ENCODE measurements at regions not wholly inside any gene's neighbourhood (a gene's known extent, or its start where the extent isn't known, plus 50 kb on each side); places are given as distances from the start of the nearest gene placed in this dataset.

DNA sequence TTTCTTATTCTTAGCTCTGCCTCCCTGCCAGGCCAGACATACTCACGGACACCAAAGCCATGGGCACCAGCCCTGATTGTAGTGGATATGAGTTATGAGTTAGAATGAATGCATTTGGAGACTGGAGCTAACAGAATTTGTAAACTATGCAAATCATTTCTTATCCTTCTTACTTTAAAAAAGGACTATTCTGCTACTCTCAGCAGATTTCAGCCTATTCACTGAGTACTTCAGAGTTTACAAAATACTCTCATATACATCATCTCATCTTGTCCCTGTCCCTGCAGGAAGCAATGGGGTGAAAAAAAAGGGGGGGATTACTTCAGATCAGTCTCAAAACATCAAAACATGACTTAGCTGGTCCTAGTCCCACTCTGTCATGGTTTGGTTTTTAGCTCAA is 541.4 kb upstream of the PLXNA2 start:
- no peak for TF ChIP-seq POLR2A (IDR thresholded peaks at IDR 0.05; ENCODE audit: low read depth, low read length)
- TF ChIP-seq POU2F2 (IDR thresholded peaks at IDR 0.05; ENCODE audit: low read depth, low read length) = no peak
- TF ChIP-seq POLR2AphosphoS5 (IDR thresholded peaks at IDR 0.05; ENCODE audit: low read depth, low read length) = no peak
- TF ChIP-seq SPI1 (IDR thresholded peaks at IDR 0.05; ENCODE audit: low read depth, low read length) = no peak
- TF ChIP-seq PAX5 (IDR thresholded peaks at IDR 0.05; ENCODE audit: insufficient read depth, low read length, severe bottlenecking) = no peak
- no peak for TF ChIP-seq TAF1 (IDR thresholded peaks at IDR 0.05; ENCODE audit: low read depth, low read length)
- FAIRE-seq (no peak), DNase-seq (ENCODE audit: insufficient read length, low spot score) (no peak)

DNA sequence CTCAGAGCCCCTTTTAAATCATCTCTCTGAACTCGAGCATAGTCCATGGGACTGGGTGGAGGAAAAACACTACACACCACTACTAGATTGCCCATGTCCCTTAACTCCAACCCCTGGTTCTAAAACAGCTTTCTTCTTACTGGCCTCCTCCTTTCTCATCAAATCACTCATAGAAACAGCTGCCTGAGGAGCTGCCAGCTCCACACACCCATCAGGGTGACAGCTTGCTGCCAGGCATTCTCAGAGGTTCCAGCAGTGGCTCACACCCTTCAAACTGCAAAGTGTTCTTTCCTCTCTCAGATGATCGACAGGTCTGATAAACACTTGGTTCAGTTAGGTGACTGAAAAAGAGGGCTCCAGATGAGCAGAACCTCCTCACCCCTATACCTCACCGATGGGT is 543.0 kb upstream of the PLXNA2 start:
- DNase-seq (ENCODE audit: insufficient read length, low spot score) (no peak), FAIRE-seq (no peak)
- TF ChIP-seq POU2F2 (IDR thresholded peaks at IDR 0.05; ENCODE audit: low read depth, low read length) (no peak), TAF1 (IDR thresholded peaks at IDR 0.05; ENCODE audit: low read depth, low read length) (no peak), SPI1 (IDR thresholded peaks at IDR 0.05; ENCODE audit: low read depth, low read length) (no peak), PAX5 (IDR thresholded peaks at IDR 0.05; ENCODE audit: insufficient read depth, low read length, severe bottlenecking) (no peak), POLR2A (IDR thresholded peaks at IDR 0.05; ENCODE audit: low read depth, low read length) (no peak), POLR2AphosphoS5 (IDR thresholded peaks at IDR 0.05; ENCODE audit: low read depth, low read length) (no peak)

DNA sequence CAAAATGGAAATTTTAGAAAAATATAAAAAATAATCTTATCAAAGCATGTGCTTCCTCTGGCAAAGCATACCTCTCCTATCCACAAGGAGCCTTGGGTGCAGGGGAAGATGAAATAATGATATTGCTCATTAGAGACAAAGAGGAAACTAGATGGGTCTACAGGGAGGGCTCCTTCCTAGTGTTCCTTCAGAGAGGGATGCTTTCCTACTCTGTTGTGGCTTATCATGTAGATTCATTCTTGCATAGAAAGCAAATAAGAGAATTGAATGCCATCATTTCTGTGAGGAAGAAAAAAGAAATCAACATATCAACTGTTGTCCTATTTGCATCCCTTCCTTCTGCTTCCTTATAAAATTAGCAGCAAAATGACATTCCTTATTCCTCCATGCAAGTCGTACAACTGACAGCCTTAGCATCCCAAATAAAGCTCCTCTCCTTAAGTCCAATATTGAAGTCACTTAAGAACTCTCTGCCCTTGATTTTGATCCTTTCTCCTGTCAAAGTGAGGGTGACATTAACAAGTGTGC is 543.9 kb upstream of the PLXNA2 start:
- TF ChIP-seq TAF1 (IDR thresholded peaks at IDR 0.05; ENCODE audit: low read depth, low read length) (no peak), POLR2AphosphoS5 (IDR thresholded peaks at IDR 0.05; ENCODE audit: low read depth, low read length) (no peak), SPI1 (IDR thresholded peaks at IDR 0.05; ENCODE audit: low read depth, low read length) (no peak), PAX5 (IDR thresholded peaks at IDR 0.05; ENCODE audit: insufficient read depth, low read length, severe bottlenecking) (no peak), POLR2A (IDR thresholded peaks at IDR 0.05; ENCODE audit: low read depth, low read length) (no peak)
- DNase-seq (ENCODE audit: insufficient read length, low spot score) = no peak
- FAIRE-seq = no peak

DNA sequence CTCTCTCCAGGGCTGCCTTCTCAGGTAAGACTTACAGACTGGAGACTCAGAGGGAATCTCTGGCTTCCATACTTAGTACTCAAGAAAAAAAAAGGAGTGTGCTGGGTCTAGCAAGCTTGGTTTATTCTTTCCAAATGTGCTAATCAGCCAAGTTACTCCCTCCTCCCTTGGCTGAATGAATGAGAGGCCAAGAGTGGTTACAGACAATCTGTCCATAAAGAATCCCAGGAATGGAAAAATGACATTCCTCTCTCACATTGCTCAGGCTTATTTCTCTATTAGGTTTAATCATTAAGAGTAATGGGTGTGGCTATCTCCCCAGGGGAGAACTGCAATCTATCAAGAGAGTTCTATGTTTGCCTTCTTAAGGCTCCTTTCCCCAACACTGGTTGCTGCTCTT is 547.3 kb upstream of the PLXNA2 start:
- TF ChIP-seq POLR2AphosphoS5 (IDR thresholded peaks at IDR 0.05; ENCODE audit: low read depth, low read length) (no peak), TAF1 (IDR thresholded peaks at IDR 0.05; ENCODE audit: low read depth, low read length) (no peak), PAX5 (IDR thresholded peaks at IDR 0.05; ENCODE audit: insufficient read depth, low read length, severe bottlenecking) (no peak), SPI1 (IDR thresholded peaks at IDR 0.05; ENCODE audit: low read depth, low read length) (no peak), POLR2A (IDR thresholded peaks at IDR 0.05; ENCODE audit: low read depth, low read length) (no peak), POU2F2 (IDR thresholded peaks at IDR 0.05; ENCODE audit: low read depth, low read length) (no peak)
- DNase-seq (ENCODE audit: insufficient read length, low spot score) (no peak), FAIRE-seq (no peak)

DNA sequence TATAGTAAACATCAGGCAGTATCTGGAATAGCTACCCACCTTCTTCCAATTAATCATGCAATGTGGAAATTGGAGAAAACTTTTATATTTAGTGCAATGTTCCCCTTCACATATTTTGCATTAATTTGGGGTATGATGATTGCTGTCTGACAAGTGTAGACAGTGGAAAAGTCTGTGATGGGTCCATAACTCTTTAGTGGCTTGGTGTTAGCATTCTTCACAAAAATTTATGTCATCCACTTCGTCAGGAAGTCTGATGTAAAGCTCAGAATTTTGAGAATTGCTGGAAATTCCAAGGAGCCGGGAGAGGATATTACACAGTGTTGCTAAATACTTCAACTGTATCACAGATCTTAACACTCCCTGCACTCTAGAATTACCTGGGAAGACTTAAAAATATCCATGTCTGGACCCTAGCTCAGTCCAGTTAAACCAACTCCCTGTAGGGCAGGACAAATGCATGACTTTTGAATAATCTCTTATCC is 549.7 kb upstream of the PLXNA2 start:
- TF ChIP-seq PAX5 (IDR thresholded peaks at IDR 0.05; ENCODE audit: insufficient read depth, low read length, severe bottlenecking) (no peak), POU2F2 (IDR thresholded peaks at IDR 0.05; ENCODE audit: low read depth, low read length) (no peak), POLR2A (IDR thresholded peaks at IDR 0.05; ENCODE audit: low read depth, low read length) (no peak), POLR2AphosphoS5 (IDR thresholded peaks at IDR 0.05; ENCODE audit: low read depth, low read length) (no peak), SPI1 (IDR thresholded peaks at IDR 0.05; ENCODE audit: low read depth, low read length) (no peak), TAF1 (IDR thresholded peaks at IDR 0.05; ENCODE audit: low read depth, low read length) (no peak)
- DNase-seq (ENCODE audit: insufficient read length, low spot score) (no peak), FAIRE-seq (no peak)

DNA sequence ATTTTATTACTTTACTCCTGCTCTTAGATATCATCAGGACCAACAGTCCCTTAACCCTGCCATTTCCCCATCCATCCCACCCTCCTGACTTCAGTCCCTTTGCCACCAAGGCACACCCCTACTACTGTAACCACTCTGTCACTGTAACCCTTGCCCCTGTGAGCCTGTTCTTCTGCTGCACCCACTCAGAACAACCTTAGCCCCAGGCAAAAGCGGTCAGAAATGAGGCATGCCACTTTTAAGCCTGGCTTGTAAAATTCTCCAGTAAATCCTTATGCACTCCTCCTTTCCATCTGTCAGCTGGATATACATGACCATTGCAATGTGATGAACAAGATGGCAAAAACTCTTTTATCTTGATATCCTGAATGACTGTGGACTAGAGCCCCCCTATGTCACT is 555.0 kb upstream of the PLXNA2 start:
- TF ChIP-seq POLR2A (IDR thresholded peaks at IDR 0.05; ENCODE audit: low read depth, low read length) (no peak), PAX5 (IDR thresholded peaks at IDR 0.05; ENCODE audit: insufficient read depth, low read length, severe bottlenecking) (no peak), POLR2AphosphoS5 (IDR thresholded peaks at IDR 0.05; ENCODE audit: low read depth, low read length) (no peak), SPI1 (IDR thresholded peaks at IDR 0.05; ENCODE audit: low read depth, low read length) (no peak), TAF1 (IDR thresholded peaks at IDR 0.05; ENCODE audit: low read depth, low read length) (no peak), POU2F2 (IDR thresholded peaks at IDR 0.05; ENCODE audit: low read depth, low read length) (no peak)
- DNase-seq (ENCODE audit: insufficient read length, low spot score) (no peak), FAIRE-seq (no peak)

DNA sequence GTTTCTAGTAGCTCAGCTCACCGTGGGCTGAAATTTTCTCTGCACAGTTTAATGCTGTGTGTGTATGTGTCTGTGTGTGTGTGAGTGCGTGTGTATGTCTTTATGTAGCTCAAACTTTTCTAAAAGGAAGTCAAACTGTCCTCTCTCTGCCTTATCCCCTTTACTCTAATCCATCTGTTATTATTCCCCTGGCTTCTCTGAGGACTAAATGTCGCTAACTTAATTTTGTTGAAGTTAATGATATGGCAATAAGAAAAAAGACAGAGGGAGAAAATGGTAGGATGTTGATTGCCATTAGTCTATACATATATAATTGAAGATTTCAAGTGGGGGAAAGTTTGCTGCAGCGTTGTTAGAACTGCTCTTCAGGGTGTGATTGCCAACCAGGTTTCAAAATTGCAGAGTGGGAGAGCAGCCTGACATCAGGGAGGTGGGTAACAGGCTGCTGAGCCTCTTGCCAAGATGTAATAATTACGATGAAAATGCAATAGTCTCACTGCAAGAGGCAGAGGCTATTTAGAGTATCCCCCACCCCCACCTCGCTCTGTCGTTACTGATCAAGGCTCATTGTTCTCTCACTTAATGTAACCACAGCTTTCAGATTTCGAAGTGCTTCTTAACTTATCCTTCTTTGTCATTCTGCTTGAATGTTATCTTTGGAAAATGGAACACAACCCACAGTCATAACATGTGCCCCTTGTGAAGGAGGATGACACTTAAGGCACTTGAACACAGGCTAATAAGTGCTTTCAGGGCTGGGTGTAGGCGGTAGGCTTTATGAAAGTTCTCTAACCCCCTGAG is 559.0 kb upstream of the PLXNA2 start:
- no peak for DNase-seq (ENCODE audit: insufficient read length, low spot score)
- no peak for FAIRE-seq
- no peak for TF ChIP-seq SPI1 (IDR thresholded peaks at IDR 0.05; ENCODE audit: low read depth, low read length)
- no peak for TF ChIP-seq PAX5 (IDR thresholded peaks at IDR 0.05; ENCODE audit: insufficient read depth, low read length, severe bottlenecking)
- TF ChIP-seq POLR2AphosphoS5 (IDR thresholded peaks at IDR 0.05; ENCODE audit: low read depth, low read length) = no peak
- no peak for TF ChIP-seq TAF1 (IDR thresholded peaks at IDR 0.05; ENCODE audit: low read depth, low read length)
- no peak for TF ChIP-seq POLR2A (IDR thresholded peaks at IDR 0.05; ENCODE audit: low read depth, low read length)
- no peak for TF ChIP-seq POU2F2 (IDR thresholded peaks at IDR 0.05; ENCODE audit: low read depth, low read length)

DNA sequence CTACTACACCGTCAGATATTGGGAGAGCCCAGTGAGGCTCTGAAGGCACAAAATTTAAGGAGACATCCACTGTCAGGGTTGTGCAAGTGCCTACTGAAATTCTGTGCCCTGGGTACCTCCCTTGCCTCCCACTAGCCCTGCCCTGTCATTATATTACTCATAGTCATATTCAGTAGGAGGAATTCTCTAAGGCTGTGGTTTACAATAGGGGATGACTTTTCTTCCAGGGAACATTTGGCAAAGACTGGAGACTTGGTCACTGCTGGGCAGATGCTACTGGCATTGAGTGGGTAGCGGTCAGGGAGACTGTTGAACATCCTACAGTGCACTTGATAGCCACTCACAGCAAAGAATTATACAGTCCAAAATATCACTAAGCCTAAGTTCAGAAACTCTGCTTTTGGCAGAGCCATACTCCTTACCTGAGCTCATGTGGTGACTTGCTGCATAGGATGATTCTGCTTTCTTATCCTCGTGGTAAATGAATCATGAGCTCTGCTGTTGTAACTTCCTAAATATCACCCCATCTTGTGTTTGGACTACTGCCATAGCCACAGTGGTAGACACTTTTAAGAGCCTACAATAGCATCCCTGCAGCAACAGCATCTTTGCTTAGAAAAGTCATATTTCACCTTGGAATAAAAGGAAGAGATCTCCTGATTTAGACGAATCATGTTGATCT is 563.4 kb upstream of the PLXNA2 start:
- FAIRE-seq = no peak
- TF ChIP-seq POLR2AphosphoS5 (IDR thresholded peaks at IDR 0.05; ENCODE audit: low read depth, low read length) (no peak), SPI1 (IDR thresholded peaks at IDR 0.05; ENCODE audit: low read depth, low read length) (no peak), TAF1 (IDR thresholded peaks at IDR 0.05; ENCODE audit: low read depth, low read length) (no peak), POLR2A (IDR thresholded peaks at IDR 0.05; ENCODE audit: low read depth, low read length) (no peak), PAX5 (IDR thresholded peaks at IDR 0.05; ENCODE audit: insufficient read depth, low read length, severe bottlenecking) (no peak), POU2F2 (IDR thresholded peaks at IDR 0.05; ENCODE audit: low read depth, low read length) (no peak)

DNA sequence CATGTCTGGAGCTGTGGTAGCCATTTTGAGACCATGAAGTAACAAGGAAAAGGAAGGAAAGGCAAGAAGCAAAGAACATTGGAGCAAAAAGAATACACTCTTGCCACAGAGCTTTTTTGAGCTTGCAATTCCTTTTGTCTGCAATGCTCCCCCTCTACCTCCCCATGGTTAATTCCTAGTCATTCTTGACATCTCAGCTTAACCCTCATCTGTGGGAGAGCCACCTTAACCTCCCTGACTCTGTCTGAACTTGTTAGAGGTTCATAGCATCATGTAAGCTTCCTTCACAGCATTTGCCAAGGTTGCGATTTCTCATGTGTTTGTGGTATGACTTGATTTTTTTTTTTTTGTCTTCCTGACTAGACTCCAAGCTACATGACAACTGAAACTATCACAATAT is 564.1 kb upstream of the PLXNA2 start:
- TF ChIP-seq SPI1 (IDR thresholded peaks at IDR 0.05; ENCODE audit: low read depth, low read length) (no peak), POU2F2 (IDR thresholded peaks at IDR 0.05; ENCODE audit: low read depth, low read length) (no peak), TAF1 (IDR thresholded peaks at IDR 0.05; ENCODE audit: low read depth, low read length) (no peak), PAX5 (IDR thresholded peaks at IDR 0.05; ENCODE audit: insufficient read depth, low read length, severe bottlenecking) (no peak), POLR2A (IDR thresholded peaks at IDR 0.05; ENCODE audit: low read depth, low read length) (no peak), POLR2AphosphoS5 (IDR thresholded peaks at IDR 0.05; ENCODE audit: low read depth, low read length) (no peak)
- no peak for FAIRE-seq
- DNase-seq (ENCODE audit: insufficient read length, low spot score) = no peak

More for the DNA sequence above, 563.4 kb upstream of the PLXNA2 start:
- DNase-seq (ENCODE audit: insufficient read length, low spot score) = no peak

Data from GM12891 (cell line).